WTC11 (cell line): ENCODE measurements at regions not wholly inside any gene's neighbourhood (a gene's known extent, or its start where the extent isn't known, plus 50 kb on each side); places are given as distances from the start of the nearest gene placed in this dataset.

Source experiments
- ATAC-seq: fragments of 200-7000 bp; cut with Tn5 transposase; 2 replicates; pipeline ENCODE4 v1.10.0; 2021; ENCODE audit warnings: mild to moderate bottlenecking, moderate library complexity
- CTCF ChIA-PET: fragments of 300-600 bp; sonication (Branson Sonifier 250); formaldehyde crosslinking; loops from one replicate; lab custom pipeline; 2021; ENCODE audit warnings: antibody characterized with exemption; lab: Charles Lee
- POLR2A ChIA-PET: fragments of 350-600 bp; sonication (Branson Sonifier 250); formaldehyde crosslinking; loops from one replicate; lab custom pipeline; 2021; ENCODE audit warnings: antibody characterized with exemption; lab: Charles Lee
- DNase-seq: peaks from one replicate; pipeline ENCODE4 v3.0.0; 2021; ENCODE audit warnings: low spot score
- H3K27ac Mint-ChIP-seq: 2 replicates; pipeline ENCODE4 v1.8.0; 2021; ENCODE audit warnings: mixed read lengths
- H3K27me3 Mint-ChIP-seq: 2 replicates; pipeline ENCODE4 v1.8.0; 2021; ENCODE audit warnings: low read depth, mild to moderate bottlenecking, moderate library complexity, mixed read lengths
- H3K36me3 Mint-ChIP-seq: 2 replicates; pipeline ENCODE4 v1.8.0; 2021; ENCODE audit warnings: mixed read lengths
- H3K4me1 Mint-ChIP-seq: 2 replicates; pipeline ENCODE4 v1.8.0; 2022; ENCODE audit warnings: mixed read lengths
- H3K4me3 Mint-ChIP-seq: 2 replicates; pipeline ENCODE4 v1.8.0; 2021; ENCODE audit warnings: mild to moderate bottlenecking, moderate library complexity, mixed read lengths
- H3K9me3 Mint-ChIP-seq: 2 replicates; pipeline ENCODE4 v1.8.0; 2021; ENCODE audit warnings: mixed read lengths
- ATF2 ChIP-seq: sonication (generic); formaldehyde crosslinking; IDR thresholded peaks from 2 replicates; pipeline ENCODE4 v1.8.1; 2022; ENCODE audit warnings: low read depth, missing genetic modification reagents, borderline replicate concordance
- CBFB ChIP-seq: sonication (generic); formaldehyde crosslinking; IDR thresholded peaks from 2 replicates; pipeline ENCODE4 v1.8.1; 2022; ENCODE audit warnings: mild to moderate bottlenecking, low read depth, missing genetic modification reagents
- CDX4 ChIP-seq: fragments of 250-450 bp; sonication (Bioruptor Pico); IDR thresholded peaks from 2 replicates; pipeline ENCODE4 v1.9.0; 2021; ENCODE audit warnings: moderate library complexity, mild to moderate bottlenecking, inconsistent platforms, borderline replicate concordance
- CTCF ChIP-seq: fragments of 200-600 bp; IDR thresholded peaks from 2 replicates; pipeline ENCODE4 v1.8.0; 2022; ENCODE audit warnings: antibody characterized with exemption
- HMGXB4 ChIP-seq: sonication (generic); formaldehyde crosslinking; IDR thresholded peaks from 2 replicates; pipeline ENCODE4 v1.8.1; 2023; ENCODE audit warnings: mild to moderate bottlenecking, moderate library complexity, missing genetic modification reagents
- JUN ChIP-seq: sonication (generic); formaldehyde crosslinking; IDR thresholded peaks from 2 replicates; pipeline ENCODE4 v1.8.0; 2023; ENCODE audit warnings: mild to moderate bottlenecking, missing genetic modification reagents
- MAX ChIP-seq: sonication (generic); formaldehyde crosslinking; IDR thresholded peaks from 2 replicates; pipeline ENCODE4 v1.8.0; 2022; ENCODE audit warnings: mild to moderate bottlenecking, missing genetic modification reagents
- NR2C2 ChIP-seq: sonication (generic); formaldehyde crosslinking; IDR thresholded peaks from 2 replicates; pipeline ENCODE4 v1.8.0; 2022; ENCODE audit warnings: mild to moderate bottlenecking, missing genetic modification reagents
- NR3C1 ChIP-seq: sonication (generic); formaldehyde crosslinking; conservative IDR thresholded peaks from 2 replicates; pipeline ENCODE4 v1.8.1; 2023; ENCODE audit warnings: low read depth, mild to moderate bottlenecking, missing genetic modification reagents
- PRDM15 ChIP-seq: sonication (generic); formaldehyde crosslinking; IDR thresholded peaks from 2 replicates; pipeline ENCODE4 v1.8.0; 2022; ENCODE audit warnings: missing genetic modification reagents
- PREB ChIP-seq: sonication (generic); formaldehyde crosslinking; IDR thresholded peaks from 2 replicates; pipeline ENCODE4 v1.8.1; 2022; ENCODE audit warnings: mild to moderate bottlenecking, missing genetic modification reagents, moderate library complexity, borderline replicate concordance
- RORB ChIP-seq: fragments of 250-450 bp; sonication (Bioruptor Pico); IDR thresholded peaks from 2 replicates; pipeline ENCODE4 v1.9.0; 2021; ENCODE audit warnings: mild to moderate bottlenecking
- SMAD4 ChIP-seq: sonication (generic); formaldehyde crosslinking; IDR thresholded peaks from 2 replicates; pipeline ENCODE4 v1.8.0; 2022; ENCODE audit warnings: mild to moderate bottlenecking, missing genetic modification reagents
- TCF7 ChIP-seq: sonication (generic); formaldehyde crosslinking; IDR thresholded peaks from 2 replicates; pipeline ENCODE4 v1.8.0; 2022; ENCODE audit warnings: mild to moderate bottlenecking, low read depth, missing genetic modification reagents, moderate library complexity
- USF2 ChIP-seq: sonication (generic); formaldehyde crosslinking; IDR thresholded peaks from 2 replicates; pipeline ENCODE4 v1.8.1; 2023; ENCODE audit warnings: mild to moderate bottlenecking, missing genetic modification reagents, moderate library complexity
- ZNF532 ChIP-seq: fragments of 250-450 bp; sonication (Bioruptor Pico); IDR thresholded peaks from 2 replicates; pipeline ENCODE4 v1.9.0; 2021; ENCODE audit warnings: mild to moderate bottlenecking, borderline replicate concordance
- ZSCAN18 ChIP-seq: fragments of 250-450 bp; sonication (Bioruptor Pico); IDR thresholded peaks from 2 replicates; pipeline ENCODE4 v2.1.2; 2022; ENCODE audit warnings: mild to moderate bottlenecking, moderate library complexity

GRCh38 chr15:53128652-53129051 is 338.5 kb upstream of the ONECUT1 start:
- DNase-seq (no peak), ATAC-seq (no peak)
- H3K4me1 Mint-ChIP-seq = peaks cover 34% of the 10 kb centered on the region
- TF ChIP-seq SMAD4 (CRISPR knock-in tag) (no peak), NR3C1 (CRISPR knock-in tag) (no peak), CDX4 (CRISPR knock-in tag) (no peak), JUN (CRISPR knock-in tag) (no peak), ZNF532 (CRISPR knock-in tag) (no peak), TCF7 (CRISPR knock-in tag) (no peak), ATF2 (CRISPR knock-in tag) (no peak), USF2 (CRISPR knock-in tag) (no peak), MAX (CRISPR knock-in tag) (no peak), PREB (CRISPR knock-in tag) (no peak), NR2C2 (CRISPR knock-in tag) (no peak), ZSCAN18 (CRISPR knock-in tag) (no peak), CBFB (CRISPR knock-in tag) (no peak)
- H3K36me3 Mint-ChIP-seq = no peaks in the 10 kb centered on the region
- no peaks in the 10 kb centered on the region for H3K27me3 Mint-ChIP-seq
- no peak overlapping the region for H3K27ac Mint-ChIP-seq
- ChIA-PET POLR2A (no interaction called here), CTCF (interaction anchor here (1.2 kb wide), 1 partner anchor 323 kb away, joined by 3 read pairs; no protein-coding TSS in a partner anchor)
- no peak overlapping the region for H3K4me3 Mint-ChIP-seq
- no peaks in the 10 kb centered on the region for H3K9me3 Mint-ChIP-seq

- Mint-ChIP-seq H3K27me3 (no peaks in the 10 kb centered on the region), H3K36me3 (no peaks in the 10 kb centered on the region), H3K4me1 (peaks cover 30% of the 10 kb centered on the region), H3K9me3 (no peaks in the 10 kb centered on the region), H3K4me3 (no peak overlapping the region), H3K27ac (no peak overlapping the region)
- DNase-seq (no peak), ATAC-seq (no peak)
- ChIA-PET CTCF (no interaction called here), POLR2A (no interaction called here)
- no peak for TF ChIP-seq RORB (CRISPR knock-in tag)
- no peak for TF ChIP-seq HMGXB4 (CRISPR knock-in tag)
- TF ChIP-seq PRDM15 = no peak
- TF ChIP-seq CTCF = no peak
These were observed 336.0 kb upstream of the ONECUT1 start for GRCh38 chr15:53126144-53126543.
